Hepatocyte (in vitro differentiated cells): ENCODE measurements at regions not wholly inside any gene's neighbourhood (a gene's known extent, or its start where the extent isn't known, plus 50 kb on each side); places are given as distances from the start of the nearest gene placed in this dataset.
"Not testable (repeated sequence)": the region's sequence is repeated elsewhere in the genome, so short reads cannot be mapped to it uniquely, and the experiment has no call there.

ENCODE experiments used
- DNase-seq: peaks from one replicate; pipeline ENCODE4 v3.0.0-alpha.2; 2016; ENCODE audit warnings: low spot score
- H2AFZ ChIP-seq: fragments of 200-600 bp; sonication (generic); 2 replicates; pipeline ENCODE4 v1.6.0; 2016; ENCODE audit warnings: antibody characterized with exemption, mild to moderate bottlenecking
- H3K27ac ChIP-seq: fragments of 200-600 bp; sonication (generic); 2 replicates; pipeline ENCODE4 v1.5.1; 2016; ENCODE audit warnings: mild to moderate bottlenecking
- H3K27me3 ChIP-seq: fragments of 200-600 bp; sonication (generic); 2 replicates; pipeline ENCODE4 v1.6.1; 2016
- H3K36me3 ChIP-seq: fragments of 200-600 bp; sonication (generic); replicated peaks from 2 replicates; pipeline ENCODE4 v1.5.1; 2016; ENCODE audit warnings: low read depth; ENCODE audit not compliant: insufficient read depth
- H3K4me1 ChIP-seq: fragments of 200-600 bp; sonication (generic); 2 replicates; pipeline ENCODE4 v1.5.1; 2016; ENCODE audit warnings: mild to moderate bottlenecking, moderate library complexity; ENCODE audit not compliant: insufficient read depth
- H3K4me2 ChIP-seq: fragments of 200-600 bp; sonication (generic); 2 replicates; pipeline ENCODE4 v1.6.0; 2016
- H3K4me3 ChIP-seq: fragments of 200-600 bp; sonication (generic); 2 replicates; pipeline ENCODE4 v1.5.1; 2016; ENCODE audit warnings: mild to moderate bottlenecking
- H3K79me2 ChIP-seq: fragments of 200-600 bp; sonication (generic); 2 replicates; pipeline ENCODE4 v1.6.0; 2017; ENCODE audit warnings: mild to moderate bottlenecking
- H3K9me2 ChIP-seq: fragments of 200-600 bp; sonication (generic); replicated peaks from 2 replicates; pipeline ENCODE4 v1.6.0; 2017; ENCODE audit warnings: mild to moderate bottlenecking; ENCODE audit not compliant: insufficient read depth
- H3K9me3 ChIP-seq: fragments of 200-600 bp; sonication (generic); 2 replicates; pipeline ENCODE4 v1.5.1; 2016; ENCODE audit warnings: low read depth, mild to moderate bottlenecking
- H4K20me1 ChIP-seq: fragments of 200-600 bp; sonication (generic); 2 replicates; pipeline ENCODE4 v1.6.0; 2016; ENCODE audit warnings: mild to moderate bottlenecking; ENCODE audit not compliant: insufficient read depth, poor library complexity, severe bottlenecking
- CTCF ChIP-seq: fragments of 200-600 bp; sonication (generic); IDR thresholded peaks from 2 replicates; pipeline ENCODE4 v1.5.1; 2016; ENCODE audit warnings: antibody characterized with exemption, mild to moderate bottlenecking; ENCODE audit not compliant: poor library complexity
- EZH2 ChIP-seq: fragments of 200-600 bp; sonication (generic); IDR thresholded peaks from 2 replicates; pipeline ENCODE4 v1.6.1; 2016; ENCODE audit warnings: antibody characterized with exemption, mild to moderate bottlenecking, borderline replicate concordance
- EZH2phosphoT487 ChIP-seq: fragments of 200-600 bp; sonication (generic); IDR thresholded peaks from one replicate; pipeline ENCODE4 v1.6.1; 2018; ENCODE audit warnings: antibody characterized with exemption, mild to moderate bottlenecking, low read depth, moderate library complexity; ENCODE audit not compliant: unreplicated experiment, severe bottlenecking
- WGBS: methylation state at CpG from one replicate; pipeline ENCODE4 v1.1.6; 2016; ENCODE audit warnings: low lambda C conversion rate; ENCODE audit errors: missing lambda C conversion rate; 5-methylcytosine and 5-hydroxymethylcytosine counted together

GRCh38 chr9:74044844-74045243 is 452.3 kb upstream of the RORB start:
- no peaks in the 10 kb centered on the region for H4K20me1 ChIP-seq
- no peak for DNase-seq
- no peak overlapping the region for H2AFZ ChIP-seq
- peaks cover 4% of the 10 kb centered on the region for H3K4me1 ChIP-seq
- H3K79me2 ChIP-seq: no peaks in the 10 kb centered on the region
- H3K4me3 ChIP-seq: no peak overlapping the region
- no peak overlapping the region for H3K4me2 ChIP-seq
- no peaks in the 10 kb centered on the region for H3K9me3 ChIP-seq
- H3K27me3 ChIP-seq: no peaks in the 10 kb centered on the region
- H3K36me3 ChIP-seq: no peaks in the 10 kb centered on the region
- 86% methylated on average over 3 of the region's 3 CpGs for WGBS
- no peaks in the 10 kb centered on the region for H3K9me2 ChIP-seq
- TF ChIP-seq EZH2phosphoT487: no peak
- TF ChIP-seq CTCF: no peak
- TF ChIP-seq EZH2: no peak
- H3K27ac ChIP-seq: no peak overlapping the region

GRCh38 chr9:74056023-74056422 is 441.1 kb upstream of the RORB start:
- no peaks in the 10 kb centered on the region for H3K4me1 ChIP-seq
- H3K9me3 ChIP-seq: no peaks in the 10 kb centered on the region
- no peak overlapping the region for H3K4me2 ChIP-seq
- H2AFZ ChIP-seq: no peak overlapping the region
- H3K79me2 ChIP-seq: no peaks in the 10 kb centered on the region
- no peaks in the 10 kb centered on the region for H3K27me3 ChIP-seq
- TF ChIP-seq CTCF: no peak
- TF ChIP-seq EZH2: no peak
- no peak for TF ChIP-seq EZH2phosphoT487
- H4K20me1 ChIP-seq: no peaks in the 10 kb centered on the region
- WGBS: 72% methylated on average over 2 of the region's 2 CpGs
- no peak overlapping the region for H3K4me3 ChIP-seq
- no peaks in the 10 kb centered on the region for H3K36me3 ChIP-seq
- H3K27ac ChIP-seq: no peak overlapping the region
- no peak for DNase-seq
- H3K9me2 ChIP-seq: no peaks in the 10 kb centered on the region

- H3K4me3 ChIP-seq, H3K27ac ChIP-seq, H3K79me2 ChIP-seq, H4K20me1 ChIP-seq, H3K27me3 ChIP-seq, DNase-seq, H3K36me3 ChIP-seq, H2AFZ ChIP-seq, H3K9me3 ChIP-seq, H3K4me1 ChIP-seq, H3K4me2 ChIP-seq, H3K9me2 ChIP-seq: not testable (repeated sequence)
Observed at GRCh38 chr9:74057051-74057450, 440.1 kb upstream of the RORB start.

- no peak for DNase-seq
- Histone ChIP-seq H3K27me3 (no peaks in the 10 kb centered on the region), H3K4me3 (no peak overlapping the region), H3K4me1 (no peaks in the 10 kb centered on the region), H4K20me1 (no peaks in the 10 kb centered on the region), H3K9me2 (no peaks in the 10 kb centered on the region), H3K9me3 (no peaks in the 10 kb centered on the region), H2AFZ (no peak overlapping the region), H3K79me2 (no peaks in the 10 kb centered on the region), H3K27ac (no peak overlapping the region), H3K36me3 (no peaks in the 10 kb centered on the region), H3K4me2 (no peak overlapping the region)
- TF ChIP-seq EZH2 (no peak), EZH2phosphoT487 (no peak), CTCF (no peak)
- 38% methylated on average over 2 of the region's 2 CpGs for WGBS
Observed at GRCh38 chr9:74064702-74065101, 432.4 kb upstream of the RORB start.
